IMR-90 (cell line): ENCODE measurements at regions not wholly inside any gene's neighbourhood (a gene's known extent, or its start where the extent isn't known, plus 50 kb on each side); places are given as distances from the start of the nearest gene placed in this dataset.

Source experiments
- ATAC-seq: fragments of 200-7000 bp; cut with Tn5 transposase; 2 replicates; pipeline ENCODE4 v1.9.1; 2020; ENCODE audit warnings: low read depth, mild to moderate bottlenecking, moderate library complexity
- BruUV-seq: library from RNA; stranded (reverse); fragments of 400-500 nt; replicated peaks from 2 replicates; lab custom pipeline; 2021; lab: Mats Ljungman, UMichigan
- CTCF ChIA-PET: fragments of 300-600 bp; formaldehyde crosslinking; extraction: SDS; loops from one replicate; lab custom pipeline; 2021; ENCODE audit warnings: antibody characterized with exemption; lab: Yijun Ruan, JAX
- POLR2A ChIA-PET: fragments of 300-600 bp; sonication (Branson Sonifier 250); formaldehyde crosslinking; loops from one replicate; lab custom pipeline; 2022; ENCODE audit warnings: antibody characterized with exemption; ENCODE audit not compliant: unreplicated experiment; lab: Charles Lee
- DNase-seq: peaks from one replicate; pipeline ENCODE4 v3.0.0; 2013
- H2AFZ ChIP-seq: replicated peaks from 2 replicates; pipeline ENCODE3; 2013; ENCODE audit warnings: low read length, mild to moderate bottlenecking; ENCODE audit not compliant: poor library complexity
- H2AK5ac ChIP-seq: 2 replicates; pipeline ENCODE4 v1.6.1; 2013; ENCODE audit warnings: low read depth, low read length, inconsistent platforms
- H2AK9ac ChIP-seq: replicated peaks from 2 replicates; pipeline ENCODE3; 2013; ENCODE audit warnings: mild to moderate bottlenecking, low read depth, low read length, moderate library complexity; ENCODE audit not compliant: poor library complexity
- H2BK120ac ChIP-seq: 2 replicates; pipeline ENCODE4 v1.6.1; 2013; ENCODE audit warnings: low read depth, low read length, inconsistent platforms
- H2BK15ac ChIP-seq: 3 replicates; pipeline ENCODE4 v1.6.1; 2013; ENCODE audit warnings: low read depth, low read length, inconsistent platforms
- H2BK20ac ChIP-seq: 2 replicates; pipeline ENCODE4 v1.6.1; 2013; ENCODE audit warnings: low read depth, mild to moderate bottlenecking, inconsistent platforms, low read length, moderate library complexity
- H2BK5ac ChIP-seq: 2 replicates; pipeline ENCODE4 v1.6.1; 2013; ENCODE audit warnings: mild to moderate bottlenecking, low read depth, low read length, inconsistent platforms; ENCODE audit not compliant: poor library complexity, severe bottlenecking
- H3K14ac ChIP-seq: replicated peaks from 2 replicates; pipeline ENCODE4 v1.6.1; 2013; ENCODE audit warnings: low read depth, low read length, inconsistent platforms
- H3K18ac ChIP-seq: 2 replicates; pipeline ENCODE4 v1.6.1; 2013; ENCODE audit warnings: low read depth, low read length, control low read depth
- H3K23ac ChIP-seq: 2 replicates; pipeline ENCODE4 v1.6.1; 2013; ENCODE audit warnings: low read depth, low read length, inconsistent platforms
- H3K27ac ChIP-seq: 2 replicates; pipeline ENCODE4 v1.5.1; 2013; ENCODE audit warnings: mild to moderate bottlenecking, control low read depth, low read length; ENCODE audit not compliant: insufficient read depth
- H3K27me3 ChIP-seq: 2 replicates; pipeline ENCODE4 v1.6.1; 2013; ENCODE audit warnings: low read length; ENCODE audit not compliant: control insufficient read depth, insufficient read depth
- H3K36me3 ChIP-seq: 2 replicates; pipeline ENCODE4 v1.6.1; 2013; ENCODE audit warnings: low read length, mixed read lengths; ENCODE audit not compliant: control insufficient read depth, insufficient read depth
- H3K4ac ChIP-seq: 2 replicates; pipeline ENCODE4 v1.6.1; 2013; ENCODE audit warnings: low read depth, low read length, inconsistent platforms
- H3K4me1 ChIP-seq: 2 replicates; pipeline ENCODE4 v1.6.1; 2013; ENCODE audit warnings: low read length, mixed read lengths; ENCODE audit not compliant: control insufficient read depth, insufficient read depth
- H3K4me2 ChIP-seq: 2 replicates; pipeline ENCODE4 v1.6.1; 2013; ENCODE audit warnings: low read depth, mild to moderate bottlenecking, control low read depth, low read length, moderate library complexity
- H3K4me3 ChIP-seq: 2 replicates; pipeline ENCODE4 v1.5.1; 2013; ENCODE audit warnings: low read depth, mild to moderate bottlenecking, control low read depth, low read length, moderate library complexity; ENCODE audit not compliant: insufficient read depth
- H3K56ac ChIP-seq: 2 replicates; pipeline ENCODE4 v1.6.1; 2013; ENCODE audit warnings: low read length, inconsistent platforms; ENCODE audit not compliant: insufficient read depth; ENCODE audit errors: extremely low read depth
- H3K79me1 ChIP-seq, 2 experiments: 2 replicates each; pipeline ENCODE4 v1.6.1; 2013; ENCODE audit warnings: low read length in 2 of 2, inconsistent platforms in 1 of 2, low read depth in 1 of 2
- H3K9ac ChIP-seq: 2 replicates; pipeline ENCODE4 v1.6.1; 2013; ENCODE audit warnings: low read depth, low read length, control low read depth
- H3K9me1 ChIP-seq: 2 replicates; pipeline ENCODE4 v1.6.1; 2013; ENCODE audit warnings: low read length, inconsistent platforms; ENCODE audit not compliant: insufficient read depth
- H3K9me3 ChIP-seq: 2 replicates; pipeline ENCODE4 v1.6.1; 2013; ENCODE audit warnings: low read length; ENCODE audit not compliant: control insufficient read depth, insufficient read depth
- H4K20me1 ChIP-seq: 2 replicates; pipeline ENCODE4 v1.6.1; 2013; ENCODE audit warnings: low read length, inconsistent platforms; ENCODE audit not compliant: insufficient read depth
- H4K5ac ChIP-seq: 2 replicates; pipeline ENCODE4 v1.6.1; 2013; ENCODE audit warnings: mild to moderate bottlenecking, low read depth, low read length, control low read depth
- H4K8ac ChIP-seq, 2 experiments: 2 replicates each; pipeline ENCODE4 v1.6.1; 2013; ENCODE audit warnings: low read depth in 2 of 2, low read length in 2 of 2, control low read depth in 1 of 2, inconsistent platforms in 1 of 2
- H4K91ac ChIP-seq: 2 replicates; pipeline ENCODE4 v1.6.1; 2013; ENCODE audit warnings: low read depth, low read length, inconsistent platforms; ENCODE audit not compliant: insufficient read depth
- BHLHE40 ChIP-seq: fragments of 150-350 bp; IDR thresholded peaks from 2 replicates; pipeline ENCODE4 v1.6.1; 2016; ENCODE audit warnings: mild to moderate bottlenecking, low read depth, low read length
- CEBPB ChIP-seq: IDR thresholded peaks from 2 replicates; pipeline ENCODE4 v1.6.1; 2012; ENCODE audit warnings: low read depth, low read length, improper control_type of control experiment
- CHD1 ChIP-seq: IDR thresholded peaks from 2 replicates; pipeline ENCODE4 v1.6.1; 2012; ENCODE audit warnings: low read depth, low read length, improper control_type of control experiment
- CTCF ChIP-seq: conservative IDR thresholded peaks from 2 replicates; pipeline ENCODE4 v1.5.1; 2012; ENCODE audit warnings: mild to moderate bottlenecking, low read depth, low read length, improper control_type of control experiment
- ELK1 ChIP-seq: fragments of 150-350 bp; IDR thresholded peaks from 2 replicates; pipeline ENCODE4 v1.6.1; 2016; ENCODE audit warnings: low read depth, mild to moderate bottlenecking, low read length, moderate library complexity, borderline replicate concordance
- FOS ChIP-seq: fragments of 150-350 bp; IDR thresholded peaks from 2 replicates; pipeline ENCODE4 v1.6.1; 2016; ENCODE audit warnings: low read depth, low read length
- MAFK ChIP-seq: IDR thresholded peaks from 2 replicates; pipeline ENCODE4 v1.6.1; 2012; ENCODE audit warnings: low read depth, low read length, improper control_type of control experiment
- MAZ ChIP-seq: IDR thresholded peaks from 2 replicates; pipeline ENCODE4 v1.6.1; 2012; ENCODE audit warnings: low read depth, mild to moderate bottlenecking, low read length, improper control_type of control experiment, moderate library complexity, borderline replicate concordance
- MXI1 ChIP-seq: IDR thresholded peaks from 2 replicates; pipeline ENCODE4 v1.6.1; 2012; ENCODE audit warnings: low read depth, mild to moderate bottlenecking, low read length, moderate library complexity, borderline replicate concordance
- NFE2L2 ChIP-seq: fragments of 150-350 bp; IDR thresholded peaks from 2 replicates; pipeline ENCODE4 v1.6.1; 2016; ENCODE audit warnings: low read depth, mild to moderate bottlenecking, low read length
- POLR2A ChIP-seq: IDR thresholded peaks from 2 replicates; pipeline ENCODE4 v1.6.1; 2012; ENCODE audit warnings: mild to moderate bottlenecking, low read depth, low read length
- RAD21 ChIP-seq: IDR thresholded peaks from 2 replicates; pipeline ENCODE4 v1.6.1; 2012; ENCODE audit warnings: low read length, improper control_type of control experiment
- RCOR1 ChIP-seq: IDR thresholded peaks from 2 replicates; pipeline ENCODE4 v1.6.1; 2012; ENCODE audit warnings: mild to moderate bottlenecking, low read length, improper control_type of control experiment; ENCODE audit not compliant: insufficient replicate concordance
- RFX5 ChIP-seq: IDR thresholded peaks from 2 replicates; pipeline ENCODE4 v1.8.0; 2012; ENCODE audit warnings: low read depth, mild to moderate bottlenecking, low read length, moderate library complexity
- SMC3 ChIP-seq: fragments of 150-350 bp; IDR thresholded peaks from 2 replicates; pipeline ENCODE4 v1.6.1; 2016; ENCODE audit warnings: low read depth, mild to moderate bottlenecking, antibody characterized with exemption, low read length, moderate library complexity
- WGBS, 2 experiments: methylation state at CpG; one replicate each; pipeline versions ENCODE4 v1.1.5 to v1.1.7; 2013; ENCODE audit warnings: missing lambda C conversion rate in 2 of 2; ENCODE audit not compliant: insufficient read length in 1 of 2; ENCODE audit errors: extremely low coverage in 2 of 2; 5-methylcytosine and 5-hydroxymethylcytosine counted together
- dilution Hi-C: fragments of 300-500 bp; cut with HindIII; formaldehyde crosslinking; loops from one replicate; pipeline ENCODE4 v1.14.3; 2018; ENCODE audit warnings: low sequenced_read_pairs; ENCODE audit not compliant: unreplicated experiment
- in situ Hi-C: fragments of 300-500 bp; cut with MboI; formaldehyde crosslinking; loops from 3 replicates; pipeline ENCODE4 v1.14.3; 2019; ENCODE audit warnings: low sequenced_read_pairs, inconsistent platforms, mixed read lengths
- intact Hi-C: fragments of 100-400 bp; cut with micrococcal nuclease; formaldehyde crosslinking; loops from 2 replicates; pipeline ENCODE4 v1.10.0; 2022

GRCh38 chr12:89836026-89836425 is 127.4 kb upstream of the ATP2B1 start:
- H3K4me1 ChIP-seq, result peaks cover 3% of the 10 kb centered on the region
- H3K4me3 ChIP-seq, result no peak overlapping the region
- H3K18ac ChIP-seq, result no peak overlapping the region
- 0 out of 2 replicates have a peak, but pooled peaks cover 3% of the 10 kb centered on the region for H3K9me1 ChIP-seq
- no peak overlapping the region for H3K4ac ChIP-seq
- no peak overlapping the region for H2BK120ac ChIP-seq
- no peak overlapping the region for H2AFZ ChIP-seq
- no peak overlapping the region for H4K91ac ChIP-seq
- in situ Hi-C loops, result no loop called here
- no peak overlapping the region for H3K56ac ChIP-seq
- H3K27ac ChIP-seq, result no peak overlapping the region
- no peaks in the 10 kb centered on the region for H4K20me1 ChIP-seq
- H3K36me3 ChIP-seq, result no peaks in the 10 kb centered on the region
- H3K23ac ChIP-seq, result no peak overlapping the region
- intact Hi-C loops, result no loop called here
- POLR2A ChIA-PET, result no interaction called here
- WGBS, 2 experiments, result 100% methylated on average over 1 of the region's 1 CpG; no CpG with 5 or more reads in 1 of the 2 experiments
- H3K79me1 ChIP-seq, result no peaks in the 10 kb centered on the region
- H3K9ac ChIP-seq, result no peak overlapping the region
- TF ChIP-seq NFE2L2 (no peak), SMC3 (no peak), MAFK (no peak), CEBPB (no peak), RAD21 (no peak), FOS (no peak), CTCF (no peak), RCOR1 (no peak), CHD1 (no peak), POLR2A (no peak), ELK1 (no peak), RFX5 (no peak), MXI1 (no peak), MAZ (no peak), BHLHE40 (no peak)
- H4K8ac ChIP-seq, result no peak overlapping the region
- ATAC-seq (no peak), DNase-seq (peak; percentile 4)
- H3K14ac ChIP-seq, result no peak overlapping the region
- no peaks in the 10 kb centered on the region for H3K27me3 ChIP-seq
- H2AK9ac ChIP-seq, result no peak overlapping the region
- no peak overlapping the region for H2BK5ac ChIP-seq
- no peak overlapping the region for H3K4me2 ChIP-seq
- H2BK15ac ChIP-seq, result no peak overlapping the region
- CTCF ChIA-PET, result no interaction called here
- dilution Hi-C loops, result no loop called here
- no peak overlapping the region for H2AK5ac ChIP-seq
- no peaks in the 10 kb centered on the region for H3K9me3 ChIP-seq
- no peak overlapping the region for H2BK20ac ChIP-seq
- no TSS peak for BruUV-seq
- H4K5ac ChIP-seq, result no peak overlapping the region
